IPS-11a (cell line): ENCODE measurements at regions not wholly inside any gene's neighbourhood (a gene's known extent, or its start where the extent isn't known, plus 50 kb on each side); places are given as distances from the start of the nearest gene placed in this dataset.

Experiments
- H3K4me3 ChIP-seq: one replicate; pipeline ENCODE4 v1.5.1; 2013; ENCODE audit warnings: low read depth, low read length, control low read depth

DNA sequence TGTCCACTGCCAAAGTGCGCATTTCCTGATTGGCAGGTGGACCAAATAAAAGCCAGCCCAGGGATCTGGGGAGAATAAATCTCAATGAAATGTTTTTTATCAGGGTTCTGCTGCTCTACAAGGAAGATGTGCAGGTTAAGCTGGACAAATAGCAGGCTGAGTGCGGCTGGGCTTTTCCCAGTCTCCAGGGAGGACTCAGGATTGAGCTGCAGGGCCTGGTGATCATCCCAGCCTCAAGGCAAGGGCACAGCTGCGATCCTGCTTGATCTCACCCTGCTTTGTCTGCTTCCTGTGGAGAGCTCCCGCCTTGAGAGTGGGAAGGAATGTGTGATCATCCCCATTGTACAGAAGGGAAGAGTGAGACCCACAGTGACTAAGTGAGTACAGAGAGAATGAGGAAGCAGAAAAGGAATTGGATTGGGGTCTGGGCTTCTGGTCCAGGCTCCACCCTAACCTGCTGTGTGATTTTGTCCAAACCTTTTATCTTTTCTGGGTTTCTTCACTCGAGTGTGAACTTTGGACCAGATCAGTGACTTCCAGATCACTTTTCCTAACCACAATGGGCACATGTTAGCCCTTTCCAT, 75.3 kb upstream of the CRHR1 start:
- no peak overlapping the region for H3K4me3 ChIP-seq

DNA sequence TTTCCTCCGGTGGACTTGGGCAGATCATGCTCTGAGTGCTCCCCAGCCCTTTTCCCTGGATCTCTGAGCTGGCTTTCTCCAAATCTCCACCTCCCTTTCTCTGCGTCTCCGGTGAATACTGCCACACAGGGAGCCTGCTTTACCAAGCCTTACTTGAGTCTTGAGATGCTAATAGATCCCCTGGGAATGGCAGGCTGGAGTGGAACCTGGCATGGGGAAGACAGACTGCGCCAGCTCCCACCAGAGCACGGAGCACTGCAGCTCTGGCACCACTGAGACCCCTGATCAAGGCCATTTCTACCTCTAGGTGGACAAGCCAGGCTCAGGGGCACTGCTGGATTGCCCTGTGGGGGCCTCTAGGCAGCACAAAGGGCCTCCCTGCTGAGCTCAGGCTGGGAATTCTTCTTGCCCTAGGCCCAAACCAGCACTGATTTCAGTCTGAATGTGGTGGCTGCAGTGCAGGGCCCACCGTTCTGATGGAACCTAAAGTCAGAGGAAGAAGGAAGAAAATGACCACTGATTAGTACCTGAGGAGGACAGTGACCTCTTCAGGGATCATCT, 74.3 kb upstream of the CRHR1 start:
- H3K4me3 ChIP-seq = no peak overlapping the region

DNA sequence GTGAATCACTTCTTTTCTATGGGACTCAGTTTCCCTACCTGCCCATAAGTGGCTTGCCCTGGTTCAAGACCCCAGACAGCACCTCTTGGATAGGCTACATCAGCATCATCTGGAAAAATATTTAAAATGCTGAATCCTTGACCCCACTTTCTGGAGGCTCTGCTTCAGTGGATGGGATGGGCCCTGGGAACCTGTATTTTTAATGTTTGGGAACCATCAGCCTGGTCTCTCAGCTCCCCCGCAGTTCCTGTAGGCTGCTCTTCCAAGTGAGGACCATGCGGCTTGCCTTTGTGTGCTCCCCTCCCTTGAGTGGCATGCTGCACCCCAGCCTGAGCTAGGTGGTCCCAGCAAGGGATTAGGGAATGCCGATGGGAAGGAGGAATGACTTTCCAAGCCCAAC, 68.3 kb upstream of the CRHR1 start:
- H3K4me3 ChIP-seq = no peak overlapping the region

DNA sequence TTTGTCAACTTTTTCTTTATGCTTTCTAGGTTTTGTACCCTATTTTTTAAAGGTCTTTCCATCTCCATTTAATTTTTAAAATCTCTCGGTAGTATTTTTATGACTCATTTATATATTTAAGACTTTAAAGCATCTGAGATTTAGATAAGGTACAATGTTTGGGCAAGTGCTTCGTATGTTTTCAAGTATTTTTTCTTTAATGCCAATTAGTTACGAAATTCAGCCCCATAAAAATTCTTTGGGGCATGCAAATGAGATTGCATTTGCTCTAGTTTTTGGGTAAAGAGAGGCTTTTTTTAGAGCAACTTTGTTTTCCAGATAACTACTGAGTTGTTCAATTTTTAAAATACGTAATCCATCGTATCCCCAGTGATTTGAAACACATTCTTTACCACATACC, 65.3 kb upstream of the CRHR1 start:
- H3K4me3 ChIP-seq = no peak overlapping the region

DNA sequence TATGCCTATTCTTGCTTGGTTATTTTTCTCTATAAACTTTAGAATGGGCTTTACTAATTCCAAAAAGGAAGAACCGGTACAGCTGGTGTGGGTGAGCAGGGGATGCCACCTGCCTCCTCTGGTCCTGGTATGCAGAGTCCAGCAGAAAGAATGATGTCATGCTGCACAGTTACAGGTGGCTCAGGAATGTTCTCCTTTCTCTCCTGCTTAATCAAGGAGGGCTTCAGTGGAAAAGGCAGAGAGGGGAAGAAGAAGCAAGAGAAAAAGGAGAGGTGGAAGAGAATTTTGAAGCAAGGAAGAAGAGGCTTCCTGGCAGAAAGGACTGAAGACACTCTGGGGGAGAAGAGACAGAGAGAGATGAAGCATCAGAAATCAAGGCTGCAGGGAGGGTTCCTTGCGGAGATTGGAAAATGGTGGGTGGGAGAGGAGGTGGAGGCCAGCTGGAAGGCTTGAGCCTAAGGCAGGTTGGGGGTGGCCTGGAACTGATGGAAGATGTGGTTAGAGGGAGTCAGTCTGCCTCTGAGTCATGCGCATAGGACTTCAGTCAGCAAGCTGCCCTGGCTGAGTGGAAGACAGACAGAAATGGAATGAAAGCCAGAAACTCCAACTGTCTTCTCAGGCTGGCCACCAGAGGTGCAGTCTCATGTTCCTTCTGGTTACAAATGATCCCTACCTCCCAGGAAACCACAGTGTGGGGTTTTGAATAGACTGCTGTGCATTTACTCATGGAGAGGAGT, 64.6 kb upstream of the CRHR1 start:
- no peak overlapping the region for H3K4me3 ChIP-seq

DNA sequence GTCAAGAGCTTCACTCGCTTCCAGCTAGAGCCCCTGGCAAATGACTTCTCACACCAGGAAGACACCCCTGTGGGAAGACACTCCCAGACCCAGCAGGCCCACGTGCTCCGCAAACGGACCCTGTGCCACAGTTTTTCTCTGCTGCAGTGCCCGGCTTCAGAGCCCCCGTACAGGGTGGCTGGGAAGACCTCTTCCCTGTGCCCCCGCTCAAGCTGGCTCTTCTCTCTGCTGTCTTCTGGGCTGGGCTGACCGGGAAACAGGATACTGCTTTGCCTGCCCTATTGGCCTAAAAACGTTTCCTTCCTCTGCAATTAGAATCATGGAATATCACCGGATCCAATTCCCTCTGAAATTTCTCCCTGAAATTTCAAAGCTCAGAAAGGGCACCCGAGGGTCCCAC, 63.7 kb upstream of the CRHR1 start:
- H3K4me3 ChIP-seq = no peak overlapping the region

DNA sequence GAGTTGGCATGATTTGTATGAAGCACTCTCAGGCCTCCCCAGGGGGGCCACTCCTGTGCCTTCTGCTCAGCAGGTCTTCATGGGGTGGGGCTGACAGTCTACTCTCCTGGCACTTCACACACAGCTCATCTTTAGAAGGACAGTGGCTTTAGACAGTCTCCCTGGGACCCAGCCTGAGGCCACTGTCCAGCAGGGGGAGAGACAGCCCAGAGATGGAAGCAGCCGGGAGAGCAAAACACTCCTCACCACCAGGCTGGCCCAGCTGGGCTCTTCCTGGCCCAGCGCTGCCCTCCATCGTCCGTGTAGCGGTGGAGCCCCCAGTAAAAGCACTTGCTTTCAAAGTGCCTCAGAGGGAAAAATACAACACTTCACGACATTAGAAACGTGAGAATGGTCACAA, 62.0 kb upstream of the CRHR1 start:
- H3K4me3 ChIP-seq = no peak overlapping the region

DNA sequence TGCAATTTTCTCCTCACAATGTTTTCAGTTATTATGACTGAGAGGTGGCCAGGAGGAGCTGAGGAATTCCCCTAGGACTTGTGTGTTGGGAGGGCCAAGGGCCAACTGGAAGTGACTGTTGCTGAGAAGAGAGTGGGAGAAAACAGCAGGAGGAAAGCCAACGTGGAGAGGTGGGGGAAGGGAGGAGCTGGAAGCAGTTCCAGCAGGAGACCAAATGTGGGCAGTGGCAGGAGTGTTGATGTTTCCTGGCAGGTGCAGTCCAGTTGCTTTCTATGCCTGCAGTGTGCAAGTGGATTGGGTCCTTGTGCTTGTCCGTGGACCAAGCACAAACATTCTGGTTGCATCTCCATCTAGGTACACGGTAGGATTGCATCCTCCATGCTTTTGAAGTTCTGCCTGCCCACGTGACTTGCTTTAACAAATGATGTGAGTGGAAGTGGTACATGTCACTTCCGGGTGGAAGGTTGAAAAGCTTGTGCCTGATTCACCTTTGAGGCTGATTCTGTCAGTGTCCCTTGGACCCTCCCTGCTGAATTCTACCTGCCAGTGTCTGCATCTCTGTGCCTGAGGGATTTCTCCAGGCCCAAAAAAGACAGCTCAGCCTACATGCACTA, 54.7 kb upstream of the CRHR1 start:
- H3K4me3 ChIP-seq = no peak overlapping the region

DNA sequence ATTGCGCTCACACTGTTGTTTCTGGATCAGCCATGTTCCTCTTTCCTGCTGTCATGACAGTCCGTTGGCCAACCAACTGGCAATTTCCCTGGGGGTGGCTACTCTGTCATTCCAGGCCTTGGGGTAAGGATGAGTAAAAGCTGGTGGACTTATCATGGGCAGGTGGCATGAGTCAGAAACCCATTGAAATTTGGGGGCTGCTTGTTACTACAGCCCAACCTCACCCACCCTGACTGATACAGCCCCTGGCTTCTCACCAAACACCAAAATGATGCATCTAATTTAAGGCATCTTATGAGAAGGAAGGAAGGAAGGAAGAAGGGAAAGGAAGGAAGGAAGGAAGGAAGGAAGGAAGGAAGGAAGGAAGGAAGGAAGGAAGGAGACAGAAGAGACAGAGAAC, 53.9 kb upstream of the CRHR1 start:
- no peak overlapping the region for H3K4me3 ChIP-seq

DNA sequence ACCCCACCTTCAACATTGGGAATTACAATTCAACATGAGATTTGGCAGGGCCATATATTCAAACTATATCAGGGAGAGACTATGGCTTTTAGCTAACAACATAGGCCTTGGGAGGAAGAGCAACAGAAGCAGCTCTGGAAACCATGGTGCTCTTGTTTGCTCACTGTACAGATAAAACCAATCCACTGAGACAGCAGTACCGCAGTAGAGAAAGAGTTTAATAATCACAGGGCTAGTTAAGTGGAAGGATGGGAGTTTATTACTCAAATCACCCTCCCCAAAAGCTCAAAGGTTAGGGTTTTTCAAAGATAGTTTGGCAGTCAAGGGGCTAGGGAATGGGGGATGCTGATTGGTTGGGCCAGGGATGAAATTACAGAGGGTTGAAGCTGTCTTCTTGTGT, 52.7 kb upstream of the CRHR1 start:
- no peak overlapping the region for H3K4me3 ChIP-seq

DNA sequence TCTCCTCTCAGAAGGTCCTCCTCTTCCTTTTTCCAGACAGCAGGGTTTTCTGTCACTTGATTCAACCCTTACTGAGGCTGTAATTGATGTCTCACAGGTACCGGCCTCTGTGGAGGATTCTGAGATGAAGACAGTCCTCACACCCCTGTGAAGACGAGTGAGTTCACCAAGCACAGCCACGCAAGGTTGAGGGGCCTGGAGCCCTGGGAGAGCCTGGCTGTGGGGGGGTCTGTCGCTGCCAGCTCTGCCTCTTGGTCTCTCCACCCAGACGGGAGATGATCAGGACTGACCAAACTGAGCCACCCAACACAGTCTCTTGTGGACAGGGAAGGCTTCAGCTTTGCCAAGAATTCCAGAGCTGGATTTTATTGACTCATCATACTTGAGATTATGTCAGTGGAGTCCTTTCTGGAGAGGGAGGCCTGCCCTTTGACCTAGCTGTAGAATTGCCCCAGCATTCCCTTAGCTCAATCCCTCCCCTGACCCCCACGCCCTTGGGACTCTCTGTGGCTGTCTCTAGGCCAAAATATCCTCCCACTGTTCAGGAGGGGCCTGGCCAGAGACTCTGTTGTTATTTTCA, 51.1 kb upstream of the CRHR1 start:
- H3K4me3 ChIP-seq = no peak overlapping the region

DNA sequence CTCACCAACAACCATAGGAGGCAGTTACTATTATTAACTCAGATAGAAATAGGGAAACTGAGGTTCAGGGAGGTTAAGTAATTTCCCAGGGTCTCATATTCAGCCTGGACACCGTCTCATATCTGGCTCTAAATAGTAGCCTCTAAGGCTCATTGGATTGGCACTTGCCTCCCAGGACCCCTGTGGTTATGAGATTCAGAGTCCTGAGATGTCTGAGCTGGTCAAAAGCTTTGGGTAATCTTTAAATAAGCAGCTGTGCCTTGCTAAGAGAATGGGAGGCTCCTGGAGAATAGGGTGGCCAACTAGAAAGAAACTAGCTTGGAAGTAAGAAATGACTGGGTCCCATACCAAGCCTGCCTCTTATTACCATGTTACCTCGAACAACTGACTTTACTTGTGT, 50.3 kb upstream of the CRHR1 start:
- H3K4me3 ChIP-seq = no peak overlapping the region
